Karpas-422 (cell line): ENCODE measurements at regions not wholly inside any gene's neighbourhood (a gene's known extent, or its start where the extent isn't known, plus 50 kb on each side); places are given as distances from the start of the nearest gene placed in this dataset.

Source experiments
- DNase-seq: peaks from one replicate; pipeline ENCODE4 v3.0.0-alpha.2; 2015
- H2AFZ ChIP-seq: fragments of 200-600 bp; sonication (generic); 2 replicates; pipeline ENCODE4 v1.6.1; 2014; ENCODE audit warnings: antibody characterized with exemption, low read length, mixed read lengths
- H3K27ac ChIP-seq: fragments of 200-600 bp; sonication (generic); 2 replicates; pipeline ENCODE4 v1.5.1; 2014; ENCODE audit warnings: mild to moderate bottlenecking, low read length, moderate library complexity
- H3K27me3 ChIP-seq: fragments of 200-600 bp; sonication (generic); 2 replicates; pipeline ENCODE4 v1.6.1; 2014; ENCODE audit warnings: low read length, mixed read lengths
- H3K36me3 ChIP-seq: fragments of 200-600 bp; sonication (generic); 2 replicates; pipeline ENCODE4 v1.6.1; 2014; ENCODE audit warnings: low read length, mixed read lengths; ENCODE audit not compliant: insufficient read depth
- H3K4me1 ChIP-seq: fragments of 200-600 bp; sonication (generic); 2 replicates; pipeline ENCODE4 v1.6.1; 2014; ENCODE audit warnings: mild to moderate bottlenecking, low read length, mixed read lengths
- H3K4me2 ChIP-seq: fragments of 200-600 bp; sonication (generic); 2 replicates; pipeline ENCODE4 v1.6.1; 2014; ENCODE audit warnings: low read length, low read depth, mild to moderate bottlenecking; ENCODE audit not compliant: poor library complexity, severe bottlenecking
- H3K4me3 ChIP-seq: fragments of 200-600 bp; sonication (generic); 2 replicates; pipeline ENCODE4 v1.5.1; 2014; ENCODE audit warnings: mild to moderate bottlenecking, antibody characterized with exemption, low read length, mixed read lengths
- H3K79me2 ChIP-seq: fragments of 200-600 bp; sonication (generic); 2 replicates; pipeline ENCODE4 v1.6.1; 2014; ENCODE audit warnings: mild to moderate bottlenecking, low read length, mixed read lengths
- H3K9ac ChIP-seq: fragments of 200-600 bp; sonication (generic); 2 replicates; pipeline ENCODE4 v1.6.0; 2014; ENCODE audit warnings: low read length
- H3K9me2 ChIP-seq: fragments of 200-600 bp; sonication (generic), shearing (Covaris generic); replicated peaks from 2 replicates; pipeline ENCODE4 v1.6.0; 2014; ENCODE audit warnings: mild to moderate bottlenecking, low read length, moderate library complexity; ENCODE audit not compliant: insufficient read depth
- H3K9me3 ChIP-seq: fragments of 300-700, 200-600 bp; sonication (generic); 2 replicates; pipeline ENCODE4 v1.6.1; 2014; ENCODE audit warnings: low read length, mixed read lengths
- H4K20me1 ChIP-seq: fragments of 200-600 bp; sonication (generic); 2 replicates; pipeline ENCODE4 v1.6.1; 2014; ENCODE audit warnings: mild to moderate bottlenecking, antibody characterized with exemption, low read length, low read depth; ENCODE audit not compliant: insufficient read depth

- no peak overlapping the region for H3K4me2 ChIP-seq
- no peaks in the 10 kb centered on the region for H3K36me3 ChIP-seq
- H4K20me1 ChIP-seq, result no peaks in the 10 kb centered on the region
- no peak overlapping the region for H2AFZ ChIP-seq
- H3K4me1 ChIP-seq, result peaks cover 72% of the 10 kb centered on the region
- no peak overlapping the region for H3K9ac ChIP-seq
- H3K9me2 ChIP-seq, result no peaks in the 10 kb centered on the region
- H3K27ac ChIP-seq, result no peak overlapping the region
- H3K4me3 ChIP-seq, result no peak overlapping the region
- H3K27me3 ChIP-seq, result no peaks in the 10 kb centered on the region
- no peak for DNase-seq
- H3K79me2 ChIP-seq, result no peaks in the 10 kb centered on the region
- H3K9me3 ChIP-seq, result no peaks in the 10 kb centered on the region
These were observed 767.1 kb downstream of the KCNJ18 start for GRCh38 chr17:22459331-22459952.

- Histone ChIP-seq H3K9me2 (no peaks in the 10 kb centered on the region), H3K27ac (no peak overlapping the region), H3K4me3 (no peak overlapping the region)
These were observed 767.6 kb downstream of the KCNJ18 start for GRCh38 chr17:22459953-22460350.

GRCh38 chr17:22460461-22461063 lies 768.2 kb downstream of the KCNJ18 start:
- Histone ChIP-seq H3K27me3 (no peaks in the 10 kb centered on the region), H3K27ac (no peak overlapping the region), H3K4me3 (no peak overlapping the region), H4K20me1 (no peaks in the 10 kb centered on the region), H2AFZ (no peak overlapping the region), H3K9me2 (no peaks in the 10 kb centered on the region), H3K36me3 (no peaks in the 10 kb centered on the region), H3K79me2 (no peaks in the 10 kb centered on the region), H3K4me1 (peaks cover 83% of the 10 kb centered on the region), H3K9ac (peak overlapping the region; percentile 2; the same call in 1 of the 2 replicates), H3K4me2 (no peak overlapping the region), H3K9me3 (no peaks in the 10 kb centered on the region)
- DNase-seq, result no peak

More at GRCh38 chr17:22459953-22460350, 767.6 kb downstream of the KCNJ18 start:
- Histone ChIP-seq H3K79me2 (no peaks in the 10 kb centered on the region), H3K9ac (no peak overlapping the region), H3K4me1 (peaks cover 77% of the 10 kb centered on the region), H4K20me1 (no peaks in the 10 kb centered on the region), H3K9me3 (no peaks in the 10 kb centered on the region), H3K4me2 (no peak overlapping the region), H3K27me3 (no peaks in the 10 kb centered on the region), H2AFZ (no peak overlapping the region), H3K36me3 (no peaks in the 10 kb centered on the region)
- DNase-seq, result no peak

- Histone ChIP-seq H3K9me3 (no peaks in the 10 kb centered on the region), H2AFZ (no peak overlapping the region; the same call in 1 of the 2 replicates), H3K27me3 (no peaks in the 10 kb centered on the region), H3K9me2 (no peaks in the 10 kb centered on the region), H3K27ac (peak overlapping the region; percentile 94), H4K20me1 (no peaks in the 10 kb centered on the region), H3K4me2 (peak overlapping the region; percentile 63), H3K4me3 (no peak overlapping the region), H3K9ac (peak overlapping the region; percentile 57; the same call in 1 of the 2 replicates), H3K4me1 (peaks cover 93% of the 10 kb centered on the region), H3K79me2 (no peaks in the 10 kb centered on the region), H3K36me3 (no peaks in the 10 kb centered on the region)
- no peak for DNase-seq
These were observed 769.3 kb downstream of the KCNJ18 start for GRCh38 chr17:22461460-22462145.

- Histone ChIP-seq H2AFZ (peak overlapping the region; percentile 17; the same call in 1 of the 2 replicates), H3K4me2 (peak overlapping the region; percentile 63), H3K4me1 (peaks cover 98% of the 10 kb centered on the region), H3K9me2 (no peaks in the 10 kb centered on the region), H3K9me3 (no peaks in the 10 kb centered on the region), H3K36me3 (no peaks in the 10 kb centered on the region), H3K79me2 (no peaks in the 10 kb centered on the region), H4K20me1 (no peaks in the 10 kb centered on the region), H3K4me3 (no peak overlapping the region; the same call in 1 of the 2 replicates), H3K27ac (peak overlapping the region; percentile 94), H3K9ac (peak overlapping the region; percentile 57), H3K27me3 (no peaks in the 10 kb centered on the region)
- peak; percentile 54 for DNase-seq
These were observed 770.1 kb downstream of the KCNJ18 start for GRCh38 chr17:22462461-22462860.

GRCh38 chr17:22463110-22463850 lies 771.0 kb downstream of the KCNJ18 start:
- DNase-seq, result peak; percentile 91
- no peaks in the 10 kb centered on the region for H3K79me2 ChIP-seq

GRCh38 chr17:22464041-22464440 lies 771.7 kb downstream of the KCNJ18 start:
- Histone ChIP-seq H3K27me3 (no peaks in the 10 kb centered on the region), H3K4me2 (peak overlapping the region; percentile 63), H2AFZ (no peak overlapping the region; the same call in 1 of the 2 replicates), H3K9ac (peak overlapping the region; percentile 49), H3K27ac (peak overlapping the region; percentile 94), H3K36me3 (no peaks in the 10 kb centered on the region), H3K79me2 (no peaks in the 10 kb centered on the region), H4K20me1 (no peaks in the 10 kb centered on the region), H3K4me1 (peaks cover 99% of the 10 kb centered on the region), H3K9me3 (no peaks in the 10 kb centered on the region), H3K4me3 (peak overlapping the region; percentile 35), H3K9me2 (no peaks in the 10 kb centered on the region)
- peak; percentile 69 for DNase-seq

More at GRCh38 chr17:22463110-22463850, 771.0 kb downstream of the KCNJ18 start:
- H2AFZ ChIP-seq, result no peak overlapping the region
- peaks cover 99% of the 10 kb centered on the region for H3K4me1 ChIP-seq
- peak overlapping the region; percentile 94 for H3K27ac ChIP-seq
- H3K9me2 ChIP-seq, result no peaks in the 10 kb centered on the region
- H3K9me3 ChIP-seq, result no peaks in the 10 kb centered on the region
- H3K4me3 ChIP-seq, result peak overlapping the region; percentile 35
- H3K9ac ChIP-seq, result peak overlapping the region; percentile 49
- H3K36me3 ChIP-seq, result no peaks in the 10 kb centered on the region
- H3K4me2 ChIP-seq, result peak overlapping the region; percentile 63
- no peaks in the 10 kb centered on the region for H3K27me3 ChIP-seq
- H4K20me1 ChIP-seq, result no peaks in the 10 kb centered on the region

- no peak overlapping the region for H3K9ac ChIP-seq
- no peaks in the 10 kb centered on the region for H3K79me2 ChIP-seq
- no peaks in the 10 kb centered on the region for H3K9me2 ChIP-seq
- no peaks in the 10 kb centered on the region for H4K20me1 ChIP-seq
- H3K9me3 ChIP-seq, result no peaks in the 10 kb centered on the region
- no peaks in the 10 kb centered on the region for H3K36me3 ChIP-seq
- no peak overlapping the region for H2AFZ ChIP-seq
- H3K4me3 ChIP-seq, result no peak overlapping the region
- H3K27me3 ChIP-seq, result no peaks in the 10 kb centered on the region
- H3K27ac ChIP-seq, result no peak overlapping the region
- H3K4me1 ChIP-seq, result peaks cover 89% of the 10 kb centered on the region
- DNase-seq, result no peak
- no peak overlapping the region for H3K4me2 ChIP-seq
These were observed 775.4 kb downstream of the KCNJ18 start for GRCh38 chr17:22467720-22468119.
